Calu3 (cell line): ENCODE measurements at regions not wholly inside any gene's neighbourhood (a gene's known extent, or its start where the extent isn't known, plus 50 kb on each side); places are given as distances from the start of the nearest gene placed in this dataset.

Source experiments
- BruUV-seq: library from RNA; stranded (reverse); fragments of 400-500 nt; replicated peaks from 2 replicates; lab custom pipeline; 2021; lab: Mats Ljungman, UMichigan
- CTCF ChIA-PET: fragments of 300-600 bp; sonication (Branson Sonifier 250); formaldehyde crosslinking; loops from one replicate; lab custom pipeline; 2022; ENCODE audit warnings: antibody characterized with exemption; lab: Charles Lee
- DNase-seq: peaks from one replicate; pipeline ENCODE4 v3.0.0; 2022
- H3K27ac Mint-ChIP-seq: one replicate; pipeline ENCODE4 v1.8.0; 2022; ENCODE audit warnings: mixed read lengths; ENCODE audit not compliant: unreplicated experiment
- H3K27me3 Mint-ChIP-seq: one replicate; pipeline ENCODE4 v1.8.0; 2022; ENCODE audit warnings: mixed read lengths; ENCODE audit not compliant: unreplicated experiment
- H3K36me3 Mint-ChIP-seq: one replicate; pipeline ENCODE4 v1.8.0; 2022; ENCODE audit warnings: mild to moderate bottlenecking, moderate library complexity, mixed read lengths; ENCODE audit not compliant: insufficient read depth, unreplicated experiment
- H3K4me1 Mint-ChIP-seq: one replicate; pipeline ENCODE4 v1.8.0; 2022; ENCODE audit warnings: mild to moderate bottlenecking, low read depth, mixed read lengths; ENCODE audit not compliant: unreplicated experiment
- H3K4me3 Mint-ChIP-seq: one replicate; pipeline ENCODE4 v1.8.0; 2022; ENCODE audit warnings: mild to moderate bottlenecking, low read depth, moderate library complexity, mixed read lengths; ENCODE audit not compliant: unreplicated experiment
- H3K9me3 Mint-ChIP-seq: one replicate; pipeline ENCODE4 v1.8.0; 2022; ENCODE audit warnings: low read depth, mixed read lengths; ENCODE audit not compliant: unreplicated experiment
- CTCF ChIP-seq: fragments of 200-600 bp; IDR thresholded peaks from one replicate; pipeline ENCODE4 v1.8.0; 2022; ENCODE audit warnings: antibody characterized with exemption; ENCODE audit not compliant: unreplicated experiment
- intact Hi-C: fragments of 100-400 bp; cut with micrococcal nuclease; formaldehyde crosslinking; loops from one replicate; pipeline ENCODE4 v1.10.0; 2022; ENCODE audit not compliant: unreplicated experiment

- CTCF ChIA-PET: no interaction called here
- DNase-seq: no peak
- Mint-ChIP-seq H3K27me3 (no peaks in the 10 kb centered on the region), H3K36me3 (no peaks in the 10 kb centered on the region), H3K27ac (no peak overlapping the region), H3K9me3 (peaks cover 9% of the 10 kb centered on the region), H3K4me3 (no peak overlapping the region), H3K4me1 (no peaks in the 10 kb centered on the region)
- no peak for TF ChIP-seq CTCF
- BruUV-seq: no TSS peak
- intact Hi-C loops: no loop called here
Observed at GRCh38 chrX:112577146-112577545, 102.6 kb downstream of the LHFPL1 start.

GRCh38 chrX:112571388-112571787 is 108.3 kb downstream of the LHFPL1 start:
- H3K4me3 Mint-ChIP-seq: no peak overlapping the region
- intact Hi-C loops: no loop called here
- CTCF ChIA-PET: interaction anchor here (0.6 kb wide), 1 partner anchor 205 kb away, joined by 4 read pairs; no protein-coding TSS in a partner anchor
- no peak for TF ChIP-seq CTCF
- no peaks in the 10 kb centered on the region for H3K36me3 Mint-ChIP-seq
- BruUV-seq: no TSS peak
- H3K27ac Mint-ChIP-seq: no peak overlapping the region
- no peaks in the 10 kb centered on the region for H3K27me3 Mint-ChIP-seq
- DNase-seq: no peak
- H3K9me3 Mint-ChIP-seq: peaks cover 7% of the 10 kb centered on the region
- H3K4me1 Mint-ChIP-seq: no peaks in the 10 kb centered on the region

- no peaks in the 10 kb centered on the region for H3K36me3 Mint-ChIP-seq
- H3K27ac Mint-ChIP-seq: no peak overlapping the region
- BruUV-seq: no TSS peak
- H3K4me3 Mint-ChIP-seq: no peak overlapping the region
- no peaks in the 10 kb centered on the region for H3K4me1 Mint-ChIP-seq
- no peak for DNase-seq
- TF ChIP-seq CTCF: no peak
- peaks cover 8% of the 10 kb centered on the region for H3K9me3 Mint-ChIP-seq
- H3K27me3 Mint-ChIP-seq: no peaks in the 10 kb centered on the region
- CTCF ChIA-PET: no interaction called here
- intact Hi-C loops: no loop called here
Observed at GRCh38 chrX:112555831-112556230, 123.9 kb downstream of the LHFPL1 start.

- Mint-ChIP-seq H3K36me3 (no peaks in the 10 kb centered on the region), H3K27me3 (no peaks in the 10 kb centered on the region), H3K4me3 (no peak overlapping the region), H3K27ac (no peak overlapping the region), H3K4me1 (no peaks in the 10 kb centered on the region), H3K9me3 (peaks cover 12% of the 10 kb centered on the region)
- DNase-seq: no peak
- CTCF ChIA-PET: no interaction called here
- intact Hi-C loops: no loop called here
- TF ChIP-seq CTCF: no peak
- no TSS peak for BruUV-seq
Observed at GRCh38 chrX:112545051-112545450, 134.7 kb downstream of the LHFPL1 start.
